CD4-positive, alpha-beta T cell (primary cell): ENCODE measurements at regions not wholly inside any gene's neighbourhood (a gene's known extent, or its start where the extent isn't known, plus 50 kb on each side); places are given as distances from the start of the nearest gene placed in this dataset.

Experiments used
- ATAC-seq: fragments of 200-7000 bp; cut with Tn5 transposase; one replicate; pipeline ENCODE4 v1.10.0; 2022; ENCODE audit warnings: mild to moderate bottlenecking; ENCODE audit not compliant: poor library complexity
- CTCF ChIA-PET: fragments of 350-600 bp; sonication (Branson Sonifier 250); formaldehyde crosslinking; loops from one replicate; lab custom pipeline; 2021; ENCODE audit warnings: antibody characterized with exemption, inconsistent platforms; lab: Charles Lee
- POLR2A ChIA-PET: fragments of 350-600 bp; sonication (Branson Sonifier 250); formaldehyde crosslinking; loops from one replicate; lab custom pipeline; 2021; ENCODE audit warnings: antibody characterized with exemption, inconsistent platforms; lab: Charles Lee
- DNase-seq, 14 experiments: peaks; one replicate each; pipeline ENCODE4 v3.0.0-alpha.2; 2013 to 2020; ENCODE audit warnings: mixed read lengths in 2 of 14
- H3K27ac ChIP-seq, 2 donors: one replicate each; pipeline versions ENCODE4 v1.5.1 to v1.7.0; 2013; ENCODE audit warnings: low read length in 2 of 2, low read depth in 1 of 2, mild to moderate bottlenecking in 1 of 2
- H3K27me3 ChIP-seq, 2 experiments: 1 replicate in 1 of 2; 2 replicates in 1 of 2; pipeline versions ENCODE4 v1.6.1 to v1.7.0; 2013; ENCODE audit warnings: low read length in 2 of 2, control low read depth in 1 of 2, mild to moderate bottlenecking in 1 of 2, moderate library complexity in 1 of 2; ENCODE audit not compliant: insufficient read depth in 2 of 2, control insufficient read depth in 1 of 2
- H3K36me3 ChIP-seq: one replicate; pipeline ENCODE4 v1.6.1; 2013; ENCODE audit warnings: low read length, control low read depth; ENCODE audit not compliant: insufficient read depth
- H3K4me1 ChIP-seq: one replicate; pipeline ENCODE4 v1.6.1; 2013; ENCODE audit warnings: low read length, control low read depth; ENCODE audit not compliant: insufficient read depth
- H3K4me3 ChIP-seq: one replicate; pipeline ENCODE4 v1.5.1; 2013; ENCODE audit warnings: mild to moderate bottlenecking, low read length, moderate library complexity
- H3K9me3 ChIP-seq, 2 experiments: 1 replicate in 1 of 2; 2 replicates in 1 of 2; pipeline versions ENCODE4 v1.6.1 to v1.7.0; 2013; ENCODE audit warnings: low read length in 2 of 2, mild to moderate bottlenecking in 2 of 2, control low read depth in 1 of 2, moderate library complexity in 1 of 2; ENCODE audit not compliant: control insufficient read depth in 1 of 2, insufficient read depth in 1 of 2
- H3K27ac Mint-ChIP-seq: one replicate; pipeline ENCODE4 v1.8.0; 2020; ENCODE audit warnings: mixed read lengths
- H3K27me3 Mint-ChIP-seq: one replicate; pipeline ENCODE4 v1.8.0; 2021; ENCODE audit warnings: mixed read lengths
- H3K36me3 Mint-ChIP-seq: one replicate; pipeline ENCODE4 v1.8.0; 2021; ENCODE audit warnings: low read depth, mixed read lengths
- H3K4me1 Mint-ChIP-seq: one replicate; pipeline ENCODE4 v1.8.0; 2021; ENCODE audit warnings: low read depth, mixed read lengths
- H3K4me3 Mint-ChIP-seq: one replicate; pipeline ENCODE4 v1.8.0; 2020; ENCODE audit warnings: mild to moderate bottlenecking, mixed read lengths
- H3K9me3 Mint-ChIP-seq: one replicate; pipeline ENCODE4 v1.8.0; 2020; ENCODE audit warnings: mixed read lengths
- intact Hi-C, 2 experiments: fragments of 100-400 bp; cut with DNase I in 1 of 2; cut with micrococcal nuclease in 1 of 2; formaldehyde crosslinking; loops; one replicate each; pipeline versions ENCODE4 v1.15.1 to v1.9.0; 2023 to 2025; cut with DNase I, micrococcal nuclease
- TF ChIP-seq, protein P1 (sequence below): fragments of 200-600 bp; IDR thresholded peaks from one replicate; pipeline ENCODE4 v1.8.0; 2022; ENCODE audit warnings: antibody characterized with exemption, mild to moderate bottlenecking

DNA sequence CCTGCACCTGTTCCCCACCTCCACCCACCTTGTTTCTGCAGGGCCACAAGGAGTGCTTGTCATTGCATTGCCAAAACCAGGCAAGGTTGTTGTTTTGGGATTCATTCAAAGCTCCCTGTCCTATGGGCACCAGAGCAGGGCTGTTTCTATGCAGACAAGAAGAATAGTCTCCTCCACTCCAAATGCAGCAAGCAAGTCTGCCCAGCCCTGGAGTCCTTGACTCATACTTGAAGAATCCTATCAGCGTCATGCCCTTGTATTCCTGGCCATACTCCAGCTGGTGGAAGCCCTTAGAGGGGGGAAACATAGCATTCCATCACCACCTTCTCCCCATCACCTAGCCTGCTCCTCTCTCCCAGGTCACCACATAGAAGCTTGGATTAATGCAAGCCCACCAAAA, 145.3 kb upstream of the ECI2 start:
- H3K27ac Mint-ChIP-seq, result no peak overlapping the region

GRCh38 chr6:4280031-4280430, 144.7 kb upstream of the ECI2 start:
- no peak overlapping the region for H3K4me3 ChIP-seq
- H3K27ac ChIP-seq, result no peak overlapping the region
- ATAC-seq (no peak), DNase-seq (no peak)
- POLR2A ChIA-PET, result no interaction called here
- no peaks in the 10 kb centered on the region for H3K4me1 ChIP-seq
- peaks cover 16 to 32% of the 10 kb centered on the region in 2 experiments for H3K27me3 ChIP-seq
- TF ChIP-seq, protein P1, sequence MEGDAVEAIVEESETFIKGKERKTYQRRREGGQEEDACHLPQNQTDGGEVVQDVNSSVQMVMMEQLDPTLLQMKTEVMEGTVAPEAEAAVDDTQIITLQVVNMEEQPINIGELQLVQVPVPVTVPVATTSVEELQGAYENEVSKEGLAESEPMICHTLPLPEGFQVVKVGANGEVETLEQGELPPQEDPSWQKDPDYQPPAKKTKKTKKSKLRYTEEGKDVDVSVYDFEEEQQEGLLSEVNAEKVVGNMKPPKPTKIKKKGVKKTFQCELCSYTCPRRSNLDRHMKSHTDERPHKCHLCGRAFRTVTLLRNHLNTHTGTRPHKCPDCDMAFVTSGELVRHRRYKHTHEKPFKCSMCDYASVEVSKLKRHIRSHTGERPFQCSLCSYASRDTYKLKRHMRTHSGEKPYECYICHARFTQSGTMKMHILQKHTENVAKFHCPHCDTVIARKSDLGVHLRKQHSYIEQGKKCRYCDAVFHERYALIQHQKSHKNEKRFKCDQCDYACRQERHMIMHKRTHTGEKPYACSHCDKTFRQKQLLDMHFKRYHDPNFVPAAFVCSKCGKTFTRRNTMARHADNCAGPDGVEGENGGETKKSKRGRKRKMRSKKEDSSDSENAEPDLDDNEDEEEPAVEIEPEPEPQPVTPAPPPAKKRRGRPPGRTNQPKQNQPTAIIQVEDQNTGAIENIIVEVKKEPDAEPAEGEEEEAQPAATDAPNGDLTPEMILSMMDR, result no peak
- H3K27ac Mint-ChIP-seq, result no peak overlapping the region
- peaks cover 66% of the 10 kb centered on the region for H3K27me3 Mint-ChIP-seq
- CTCF ChIA-PET, result interaction anchor here (0.7 kb wide), 2 partner anchors 447 to 650 kb away, joined by 3 read pairs; no protein-coding TSS in a partner anchor
- H3K9me3 ChIP-seq, result peaks cover 0 to 8% of the 10 kb centered on the region in 2 experiments
- no peaks in the 10 kb centered on the region for H3K9me3 Mint-ChIP-seq
- no peak overlapping the region for H3K4me3 Mint-ChIP-seq
- no peaks in the 10 kb centered on the region for H3K4me1 Mint-ChIP-seq
- H3K36me3 ChIP-seq, result no peaks in the 10 kb centered on the region
- H3K36me3 Mint-ChIP-seq, result no peaks in the 10 kb centered on the region
- intact Hi-C loops, result no loop called here

More for the DNA sequence above, 145.3 kb upstream of the ECI2 start:
- peaks cover 16 to 35% of the 10 kb centered on the region in 2 experiments for H3K27me3 ChIP-seq
- CTCF ChIA-PET, result interaction anchor here (0.7 kb wide), 1 partner anchor 650 kb away, joined by 3 read pairs; no protein-coding TSS in a partner anchor
- no peak overlapping the region for H3K4me3 Mint-ChIP-seq
- POLR2A ChIA-PET, result no interaction called here
- TF ChIP-seq, protein P1, result no peak
- H3K4me1 Mint-ChIP-seq, result no peaks in the 10 kb centered on the region
- DNase-seq, result no peak
- intact Hi-C loops, result no loop called here
- peaks cover 0 to 8% of the 10 kb centered on the region in 2 experiments for H3K9me3 ChIP-seq
- no peaks in the 10 kb centered on the region for H3K36me3 ChIP-seq
- H3K4me3 ChIP-seq, result no peak overlapping the region
- ATAC-seq, result no peak
- H3K27me3 Mint-ChIP-seq, result peaks cover 72% of the 10 kb centered on the region
- no peak overlapping the region for H3K27ac ChIP-seq
- H3K9me3 Mint-ChIP-seq, result no peaks in the 10 kb centered on the region
- H3K4me1 ChIP-seq, result no peaks in the 10 kb centered on the region
- no peaks in the 10 kb centered on the region for H3K36me3 Mint-ChIP-seq

DNA sequence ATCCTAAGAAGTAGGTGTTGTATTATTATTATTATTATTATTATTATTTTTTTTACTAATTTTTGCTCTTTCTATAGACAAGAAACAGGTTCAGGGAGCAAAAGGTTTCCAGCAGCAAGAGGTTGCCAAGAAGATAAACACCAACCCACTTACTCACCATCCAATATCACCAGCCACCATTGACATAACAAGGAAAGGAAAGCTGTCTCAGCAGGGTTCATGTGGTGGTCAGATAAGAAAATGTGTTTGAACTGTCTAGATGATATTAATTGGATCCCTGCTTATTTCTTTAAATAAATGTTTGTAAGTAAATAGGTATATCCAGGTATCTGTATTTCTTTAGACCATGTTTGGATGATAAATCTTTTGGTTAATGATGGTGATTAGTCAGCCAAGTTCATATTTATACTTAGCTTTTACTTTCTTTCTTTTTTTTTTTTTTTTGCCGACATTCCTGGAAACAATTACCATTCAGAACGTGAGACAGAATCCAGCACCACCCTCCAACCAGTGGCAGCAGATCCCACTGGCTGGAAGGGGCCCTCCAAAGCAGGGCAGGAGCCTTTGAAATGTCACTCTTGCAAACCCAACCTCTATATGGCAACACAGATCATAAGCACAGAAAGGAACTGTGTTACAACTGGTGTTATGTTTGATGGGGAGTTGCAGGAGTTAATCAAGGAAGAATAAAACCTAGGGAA, 139.2 kb upstream of the ECI2 start:
- Histone ChIP-seq H3K4me1 (no peaks in the 10 kb centered on the region), H3K27me3 (no peaks in the 10 kb centered on the region), H3K27ac (no peak overlapping the region), H3K36me3 (no peaks in the 10 kb centered on the region), H3K9me3 (no peaks in the 10 kb centered on the region), H3K4me3 (no peak overlapping the region)
- peaks cover 22% of the 10 kb centered on the region for H3K27me3 Mint-ChIP-seq
- ATAC-seq, result no peak
- CTCF ChIA-PET, result no interaction called here
- TF ChIP-seq, protein P1, result no peak
- no peak for DNase-seq
- H3K36me3 Mint-ChIP-seq, result no peaks in the 10 kb centered on the region
- no peak overlapping the region for H3K4me3 Mint-ChIP-seq
- H3K27ac Mint-ChIP-seq, result no peak overlapping the region
- intact Hi-C loops, result no loop called here
- POLR2A ChIA-PET, result no interaction called here
- H3K4me1 Mint-ChIP-seq, result no peaks in the 10 kb centered on the region
- no peaks in the 10 kb centered on the region for H3K9me3 Mint-ChIP-seq
